Panc1 (cell line): ENCODE measurements at regions not wholly inside any gene's neighbourhood (a gene's known extent, or its start where the extent isn't known, plus 50 kb on each side); places are given as distances from the start of the nearest gene placed in this dataset.

Source experiments
- CTCF ChIP-seq: fragments of 450-650 bp; IDR thresholded peaks from 2 replicates; pipeline ENCODE4 v1.5.1; 2017; ENCODE audit warnings: mild to moderate bottlenecking
- REST ChIP-seq, 2 experiments: IDR thresholded peaks; 2 replicates each; pipeline ENCODE4 v1.6.1; 2011 to 2012; ENCODE audit warnings: low read depth in 2 of 2, control low read depth in 1 of 2, low read length in 1 of 2, mild to moderate bottlenecking in 1 of 2, moderate library complexity in 1 of 2; ENCODE audit not compliant: insufficient read depth in 1 of 2

- TF ChIP-seq REST (IDR thresholded peaks at IDR 0.05; ENCODE audit: insufficient read depth in 1 of 2, low read depth in 2 of 2, low read length in 1 of 2) (no peak), CTCF (no peak)
These were observed 1121.7 kb upstream of the CELF2 start for GRCh38 chr10:9895981-9896380.
